HG03175 (cell line): ENCODE measurements at regions not wholly inside any gene's neighbourhood (a gene's known extent, or its start where the extent isn't known, plus 50 kb on each side); places are given as distances from the start of the nearest gene placed in this dataset.

ENCODE experiments used
- ATAC-seq: cut with Tn5 transposase; IDR thresholded peaks from one replicate; pipeline ENCODE4 v1.9.1; 2021; ENCODE audit warnings: mild to moderate bottlenecking, moderate library complexity; ENCODE audit not compliant: unreplicated experiment

DNA sequence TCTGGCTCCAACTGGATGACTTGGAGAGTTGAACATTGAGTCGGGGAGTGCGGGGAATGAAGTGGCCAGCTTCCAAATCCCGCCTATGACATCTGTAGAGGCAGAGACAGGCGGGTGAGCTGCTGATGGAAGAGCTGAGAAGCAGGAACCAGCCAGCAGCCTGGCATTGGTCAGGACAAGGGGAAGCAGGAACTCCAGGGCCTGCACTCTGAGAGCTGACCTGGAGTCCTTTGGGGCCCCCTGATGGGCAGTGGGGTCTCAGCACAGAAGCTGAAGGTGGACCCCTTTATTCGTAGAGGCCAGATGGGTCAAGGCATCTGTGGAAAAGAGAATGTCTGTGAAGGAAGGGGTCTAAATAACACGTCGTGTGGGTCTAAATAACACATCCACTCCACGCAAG lies 57.0 kb downstream of the SEC61G start:
- ATAC-seq = no peak

DNA sequence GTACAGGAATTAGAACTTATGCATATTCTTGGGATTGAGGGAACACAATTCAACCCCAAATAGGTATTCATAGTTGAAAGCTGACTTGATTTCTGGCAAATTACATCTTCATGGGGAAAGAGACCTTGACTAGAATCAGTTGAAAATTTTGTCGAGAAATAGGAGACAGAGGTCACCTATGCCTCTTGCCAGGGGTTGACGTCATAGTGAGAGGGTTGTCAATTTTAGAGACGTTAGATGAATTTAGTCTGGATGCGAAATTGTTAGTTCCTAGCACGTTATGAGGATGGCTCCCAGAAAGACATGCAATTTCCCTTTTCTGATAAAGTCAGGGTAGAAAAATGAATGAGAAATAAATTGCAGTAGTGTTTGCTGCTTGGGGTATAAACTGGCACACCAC lies 59.3 kb downstream of the SEC61G start:
- no peak for ATAC-seq

DNA sequence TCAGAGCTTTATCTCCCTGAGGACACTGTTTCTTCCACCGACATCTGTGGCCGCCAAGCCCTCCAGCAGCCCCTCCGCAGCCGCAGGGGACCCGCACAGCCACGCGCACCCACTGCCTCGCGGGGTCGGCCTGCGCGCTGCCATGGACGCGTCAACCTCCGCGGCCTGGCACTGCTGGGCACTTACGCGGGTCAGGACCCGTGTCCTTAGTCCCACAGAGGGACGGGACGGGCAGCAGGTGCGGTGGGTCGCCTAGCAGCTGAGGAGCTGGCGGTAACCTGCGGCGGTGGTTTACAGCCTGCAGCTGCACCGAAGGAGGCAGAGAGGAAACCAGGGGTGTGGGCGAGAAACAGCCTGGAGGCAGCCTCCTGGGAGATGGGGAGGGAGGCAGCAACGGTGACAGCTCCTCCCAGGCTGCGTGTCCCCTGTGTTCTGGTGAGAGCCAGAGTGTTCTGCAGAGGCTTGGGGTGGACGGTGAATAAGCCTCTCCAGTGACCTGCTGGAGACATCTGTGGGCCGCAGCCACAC lies 61.3 kb downstream of the SEC61G start:
- ATAC-seq = no peak

DNA sequence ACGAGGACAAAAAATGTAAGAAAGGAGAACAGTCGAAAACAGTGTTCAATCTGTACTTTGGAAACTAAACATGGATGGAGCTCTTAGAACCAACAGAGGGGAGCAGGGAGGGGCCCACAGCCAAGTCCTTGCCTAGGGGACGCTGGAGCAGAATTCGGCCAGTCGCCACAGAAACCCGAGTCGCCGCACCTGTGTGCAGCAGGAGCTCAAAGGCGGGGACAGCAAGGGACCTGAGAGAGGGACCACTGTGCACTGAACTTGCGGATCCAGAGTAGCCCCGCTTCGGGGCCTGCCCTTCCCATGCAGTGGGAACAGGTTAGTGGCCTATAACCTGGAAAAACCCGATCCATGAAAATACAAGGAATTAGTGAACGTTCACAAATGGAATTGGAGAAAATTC lies 68.1 kb downstream of the SEC61G start:
- no peak for ATAC-seq

DNA sequence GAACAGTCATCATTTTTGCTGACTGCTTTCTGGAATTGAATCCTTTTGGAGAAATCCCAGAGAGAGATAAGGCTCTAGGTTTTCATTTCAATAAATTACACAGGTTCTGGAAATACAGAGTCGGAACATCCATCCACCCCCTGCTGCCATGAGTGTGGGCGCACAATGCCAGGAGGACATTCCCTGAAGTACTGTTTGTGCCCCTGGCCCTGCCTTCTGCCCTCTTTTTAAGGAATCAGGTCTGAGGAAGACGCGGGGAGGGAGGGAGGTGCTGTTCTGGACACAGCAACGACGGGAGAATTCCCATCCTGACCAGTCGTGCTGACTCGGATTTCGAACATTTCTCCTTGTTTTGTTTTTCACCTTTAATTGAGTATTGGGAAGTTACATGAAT lies 69.0 kb downstream of the SEC61G start:
- no peak for ATAC-seq

DNA sequence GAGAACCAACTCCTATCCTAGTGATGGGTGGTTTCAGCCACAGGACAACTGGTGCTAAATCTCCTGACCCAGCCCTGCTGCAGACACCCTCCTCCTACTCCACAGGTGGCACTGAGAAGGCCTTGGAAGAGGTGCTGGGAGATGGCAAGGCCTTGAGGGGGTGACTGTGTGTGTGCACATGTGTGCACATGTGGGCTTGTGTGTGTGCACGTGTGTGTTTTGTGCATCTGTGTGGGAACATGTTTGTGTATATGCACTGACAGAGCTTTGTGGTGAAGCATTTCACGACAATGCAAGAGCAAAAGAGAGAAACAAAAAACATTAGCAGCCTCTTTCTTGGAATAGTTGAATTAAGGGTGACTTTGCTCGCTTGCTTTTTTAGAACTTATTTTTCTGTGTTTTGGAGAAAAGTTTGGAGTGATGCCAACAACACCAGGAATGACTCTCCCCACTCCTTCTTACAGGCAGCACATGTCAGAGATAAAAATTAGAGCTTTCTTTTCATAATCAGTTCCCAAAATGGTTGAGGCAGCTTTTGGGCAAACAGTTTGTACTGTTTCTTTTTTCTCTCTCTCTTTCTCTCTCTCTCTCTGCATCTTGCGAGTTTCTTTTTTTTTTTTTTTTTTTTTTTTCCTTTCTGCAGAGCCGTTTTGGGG lies 69.5 kb downstream of the SEC61G start:
- ATAC-seq = no peak

DNA sequence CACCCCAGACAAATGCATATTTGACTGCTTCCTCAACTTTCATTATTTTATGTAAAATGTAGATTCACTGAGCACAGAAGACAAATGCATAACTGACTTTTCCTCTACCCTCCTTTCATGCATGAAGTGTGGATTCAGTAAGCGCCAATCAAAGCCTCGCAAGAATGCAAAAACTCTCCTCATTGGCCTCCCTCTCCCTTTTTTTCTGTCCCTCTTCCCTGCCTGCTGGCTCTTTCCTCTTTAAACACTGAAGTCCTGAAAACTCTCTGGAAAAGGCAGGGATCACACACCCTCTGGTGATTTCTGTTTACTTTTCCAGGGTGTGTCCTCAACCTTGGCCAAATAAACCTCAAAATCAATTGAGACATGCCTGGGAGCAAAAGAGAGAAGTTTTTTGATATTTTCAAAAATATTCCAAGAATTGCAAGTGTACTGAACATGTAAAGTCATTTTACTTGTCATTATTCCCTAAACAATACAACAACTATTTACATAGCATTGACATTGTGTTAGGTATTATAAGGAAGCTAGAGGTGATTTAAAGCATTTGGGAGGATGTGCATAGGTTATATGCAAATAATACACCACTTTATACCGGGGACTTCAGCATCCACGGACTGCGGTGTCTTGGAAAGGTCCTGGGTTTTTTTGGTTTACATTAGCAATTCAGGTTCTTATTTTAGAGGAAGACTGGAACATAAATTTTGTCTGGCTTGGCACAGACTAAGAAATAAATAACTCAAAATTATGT lies 71.4 kb downstream of the SEC61G start:
- ATAC-seq = no peak

DNA sequence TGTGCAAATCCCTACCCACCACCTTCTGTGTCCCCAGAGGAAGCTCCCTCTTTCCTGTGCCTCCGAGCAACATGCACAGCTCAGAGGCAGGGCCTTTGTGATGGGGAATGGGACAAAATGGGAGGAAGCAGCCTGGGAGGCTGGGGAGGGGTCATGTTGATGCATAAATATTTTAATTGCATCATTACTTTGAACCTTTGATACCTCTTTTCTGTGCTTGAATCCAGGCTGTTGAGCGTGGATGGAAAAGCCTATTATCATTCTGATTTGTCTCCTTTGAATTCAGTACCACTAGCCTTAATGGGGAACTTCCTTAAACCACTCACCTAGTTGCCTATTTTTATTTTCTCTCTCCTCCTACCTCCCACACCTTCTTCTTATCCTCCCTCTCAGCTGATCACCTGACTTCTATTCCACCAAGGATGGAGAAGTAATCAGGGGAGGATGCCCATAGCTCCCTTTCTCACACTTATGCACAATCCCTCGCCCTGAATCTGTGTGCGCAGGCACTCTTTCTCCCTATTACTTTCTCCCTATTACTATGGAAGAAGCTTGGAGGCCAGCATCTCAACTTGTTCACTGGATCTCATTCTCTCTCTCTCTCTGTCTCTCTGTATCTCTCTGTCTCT lies 78.5 kb downstream of the SEC61G start:
- ATAC-seq = no peak

DNA sequence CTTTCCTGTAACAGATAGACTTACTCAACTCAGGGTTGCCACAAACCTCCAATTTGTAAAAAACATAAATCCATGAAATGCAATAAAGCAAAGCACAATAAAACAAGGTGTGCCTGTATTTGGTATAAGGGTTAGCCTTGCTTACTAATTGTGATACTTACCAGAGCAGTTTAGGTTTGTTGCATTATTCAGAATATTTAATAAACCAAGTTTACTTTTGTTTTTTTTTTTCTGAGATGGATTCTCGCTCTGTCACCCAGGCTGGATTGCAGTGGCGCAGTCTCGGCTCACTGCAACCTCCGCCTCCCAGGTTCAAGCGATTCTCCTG lies 79.6 kb downstream of the SEC61G start:
- ATAC-seq = no peak

DNA sequence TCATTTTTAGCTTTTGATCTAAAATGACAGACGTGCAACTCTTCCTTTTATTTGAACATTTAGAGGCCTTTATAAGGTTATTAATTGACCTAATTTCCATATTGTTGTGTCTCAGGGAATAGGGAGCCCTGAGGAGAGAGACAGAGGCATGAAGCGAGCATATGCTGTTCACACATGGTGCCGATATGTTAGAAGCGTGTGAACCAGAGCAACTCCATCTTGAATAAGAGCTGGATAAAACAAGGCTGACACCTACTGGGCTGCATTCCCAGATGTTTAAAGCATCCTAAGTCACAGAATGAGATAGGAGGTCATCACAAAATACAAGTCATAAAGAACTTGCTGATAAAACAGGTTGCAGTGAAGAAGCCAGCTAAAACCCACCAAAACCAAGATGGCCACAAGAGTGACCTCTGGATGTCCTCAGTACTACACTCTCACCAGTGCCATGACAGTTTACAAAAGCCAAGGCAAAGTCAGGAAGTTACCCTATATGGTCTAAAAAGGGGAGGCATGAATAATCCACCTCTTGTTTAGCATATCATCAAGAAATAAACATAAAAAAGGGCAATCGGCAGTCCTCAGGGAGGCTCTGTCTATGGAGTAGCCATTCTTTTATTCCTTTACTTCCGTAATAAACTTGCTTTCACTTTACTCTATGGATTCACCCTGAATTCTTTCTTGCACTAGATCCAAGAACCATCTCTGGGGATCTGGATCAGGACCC lies 80.1 kb downstream of the SEC61G start:
- no peak for ATAC-seq

DNA sequence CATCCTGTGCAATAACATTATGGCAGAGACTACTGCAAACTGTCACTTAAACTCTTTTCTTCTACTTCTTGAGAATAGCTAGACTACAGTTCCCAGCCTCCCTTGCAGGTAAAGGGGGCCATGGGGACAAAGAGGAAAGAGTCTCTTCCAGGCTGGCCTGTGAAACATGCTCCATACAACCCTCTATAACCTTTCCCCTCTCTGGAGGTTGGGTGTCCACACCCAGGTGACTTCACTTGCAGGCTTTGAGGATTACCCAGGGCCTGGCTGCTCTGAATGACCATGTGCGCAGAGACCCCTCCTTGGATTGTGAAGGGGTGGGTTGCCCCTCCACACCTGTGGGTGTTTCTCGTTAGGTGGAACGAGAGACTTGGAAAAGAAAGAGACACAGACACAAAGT lies 84.1 kb downstream of the SEC61G start:
- ATAC-seq = no peak

DNA sequence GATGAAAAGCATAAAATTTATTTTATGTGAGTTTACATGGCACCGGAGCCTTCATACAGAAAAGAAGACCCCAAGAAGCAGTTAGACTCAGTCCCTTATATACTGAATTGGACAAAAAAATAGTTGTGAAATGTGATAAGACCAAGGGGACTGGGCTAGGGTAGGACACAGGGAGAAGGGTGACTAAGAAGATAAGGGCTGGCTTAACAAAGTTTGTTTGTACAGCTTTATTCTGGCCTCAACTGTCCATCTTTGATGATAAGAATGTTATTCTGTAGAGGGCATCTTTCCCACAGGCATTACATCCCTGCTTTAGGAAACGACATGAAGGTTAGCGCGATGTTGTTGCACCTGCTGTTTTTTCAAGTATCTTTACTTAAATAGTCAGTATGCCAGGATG lies 86.5 kb downstream of the SEC61G start:
- ATAC-seq = no peak

DNA sequence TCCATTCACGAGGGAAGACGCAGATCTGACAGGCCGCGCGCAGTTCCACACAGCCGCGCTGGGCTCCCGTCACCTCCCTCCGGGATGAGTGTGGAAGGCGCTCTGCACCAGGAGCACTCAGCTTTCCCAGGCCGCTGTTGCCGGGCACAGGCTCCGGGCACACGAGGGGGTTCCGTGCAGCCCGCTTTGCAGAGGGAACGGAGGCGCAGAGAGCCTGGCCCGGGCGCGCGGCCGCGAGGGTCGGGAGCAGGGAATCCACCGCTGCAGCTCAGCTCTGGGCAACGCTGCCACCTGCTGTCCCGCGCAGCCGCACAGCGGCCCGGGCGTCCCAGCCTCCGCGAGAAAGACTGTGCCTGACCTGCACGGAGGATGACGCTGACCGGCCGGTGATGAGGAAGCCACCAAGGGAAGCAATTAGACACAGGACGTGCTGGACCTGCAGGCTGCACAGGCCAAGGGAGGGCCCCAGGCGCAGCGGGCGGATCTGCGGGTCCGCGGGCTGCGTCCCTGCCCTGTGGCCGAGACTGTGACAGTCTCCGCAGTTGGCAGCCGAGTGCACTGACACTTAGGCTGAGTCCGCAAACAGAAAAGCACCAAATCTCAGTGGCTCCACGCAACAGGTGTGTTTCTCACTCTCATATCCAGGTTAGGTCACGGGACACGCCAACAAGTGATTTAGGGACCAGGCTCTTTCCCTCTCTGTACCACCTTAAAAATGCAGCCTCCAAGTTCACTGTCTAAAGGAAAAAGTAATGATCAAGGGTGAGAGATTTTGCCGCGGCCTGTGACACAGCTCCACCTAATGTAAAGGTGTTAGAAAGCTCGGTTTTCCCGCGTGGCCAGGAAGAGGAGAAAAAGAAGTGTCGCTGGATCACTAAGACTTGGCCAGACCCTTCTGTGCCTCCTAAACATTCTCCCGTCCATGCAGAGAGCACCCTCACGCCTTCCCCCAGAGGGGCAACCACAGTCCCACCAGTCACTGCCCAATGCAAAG lies 94.5 kb downstream of the SEC61G start:
- peak; percentile 72 for ATAC-seq

DNA sequence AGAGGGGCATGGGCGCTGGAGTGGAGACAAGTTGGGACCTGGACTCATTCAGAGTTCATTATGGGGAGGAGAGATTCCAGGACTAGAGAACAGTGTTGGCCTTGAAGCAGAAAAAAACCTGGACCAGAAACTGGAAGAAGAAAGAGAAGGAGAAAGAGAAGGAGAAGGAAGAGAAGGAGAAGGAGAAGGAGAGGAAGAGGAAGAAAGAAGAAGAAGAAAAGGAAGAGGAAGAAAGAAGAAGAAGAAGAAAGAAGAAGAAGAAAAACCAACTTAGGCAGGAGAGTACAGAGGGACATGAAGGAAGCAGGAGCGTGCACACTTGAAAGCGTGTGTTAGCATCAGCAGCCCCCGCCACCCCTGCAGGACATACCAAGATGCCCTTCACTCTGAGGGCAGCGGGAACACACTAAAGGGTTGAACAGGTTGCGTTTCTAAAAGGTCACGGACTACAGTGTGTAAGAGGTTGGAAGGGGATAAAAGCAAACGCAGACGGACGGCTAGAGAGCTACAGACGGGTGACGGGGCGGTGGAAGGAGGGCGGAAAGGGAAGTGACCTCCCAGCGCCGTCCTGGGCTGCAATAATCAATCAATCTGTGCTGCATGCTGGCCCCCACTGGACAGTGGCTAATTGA lies 95.3 kb downstream of the SEC61G start:
- peak; percentile 25 for ATAC-seq

DNA sequence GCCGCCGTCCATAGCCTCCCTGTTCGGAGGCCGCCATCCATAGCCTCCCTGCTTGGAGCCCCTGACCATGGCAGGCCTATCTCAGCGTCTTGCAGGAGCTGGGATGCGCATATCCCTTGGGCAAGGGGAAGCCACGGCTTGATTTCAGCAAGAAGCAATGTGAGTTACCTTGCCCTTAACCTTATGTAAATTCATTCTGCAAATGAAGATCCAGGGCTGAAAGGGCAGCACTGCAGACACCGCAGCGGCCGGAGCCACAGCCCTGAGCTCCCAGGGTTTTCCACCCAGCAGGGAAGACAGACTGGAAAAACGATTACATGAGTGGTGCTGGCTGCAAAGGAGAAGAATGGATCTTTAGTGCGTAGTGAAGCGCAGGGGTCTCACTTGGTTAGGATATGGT lies 95.8 kb downstream of the SEC61G start:
- ATAC-seq = no peak

DNA sequence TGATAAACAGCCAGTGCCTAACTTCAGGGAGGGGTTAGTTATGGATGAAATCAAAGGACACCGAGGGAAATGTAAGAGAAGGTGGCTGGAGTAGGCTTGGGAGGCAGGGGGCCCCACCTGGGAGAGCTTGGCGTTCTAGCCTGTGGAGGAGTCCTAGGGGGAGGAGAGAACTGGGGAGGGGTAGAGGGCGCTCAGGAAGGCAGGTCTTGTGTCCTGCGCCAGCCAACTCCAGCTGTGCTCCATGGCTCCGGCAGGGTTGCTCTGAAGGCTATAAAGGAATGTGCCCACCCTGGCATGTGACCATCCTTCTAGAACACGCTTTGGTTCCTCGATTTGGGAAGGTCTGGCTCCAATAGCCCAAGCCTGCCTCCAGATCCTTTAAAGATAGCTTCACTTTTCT lies 96.3 kb downstream of the SEC61G start:
- no peak for ATAC-seq

DNA sequence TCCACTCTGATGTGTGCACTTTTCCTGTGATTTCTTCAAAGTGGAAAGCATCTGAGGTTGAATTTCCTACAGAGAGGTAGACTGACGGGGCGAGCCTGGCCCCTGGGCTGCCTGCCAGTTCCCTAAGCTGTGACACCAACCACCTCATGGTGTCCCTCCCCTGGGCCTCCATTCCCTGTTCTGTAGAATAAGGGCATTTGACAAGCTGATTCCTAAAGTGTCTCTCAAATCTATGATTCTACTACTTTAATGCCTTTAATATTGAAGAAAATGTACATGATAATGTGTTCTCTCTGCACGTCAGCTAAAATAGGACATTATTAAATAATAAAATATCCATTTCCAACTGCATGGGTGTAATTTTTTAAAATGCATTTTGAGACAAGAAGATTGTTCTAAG lies 105.1 kb downstream of the SEC61G start:
- ATAC-seq = no peak

DNA sequence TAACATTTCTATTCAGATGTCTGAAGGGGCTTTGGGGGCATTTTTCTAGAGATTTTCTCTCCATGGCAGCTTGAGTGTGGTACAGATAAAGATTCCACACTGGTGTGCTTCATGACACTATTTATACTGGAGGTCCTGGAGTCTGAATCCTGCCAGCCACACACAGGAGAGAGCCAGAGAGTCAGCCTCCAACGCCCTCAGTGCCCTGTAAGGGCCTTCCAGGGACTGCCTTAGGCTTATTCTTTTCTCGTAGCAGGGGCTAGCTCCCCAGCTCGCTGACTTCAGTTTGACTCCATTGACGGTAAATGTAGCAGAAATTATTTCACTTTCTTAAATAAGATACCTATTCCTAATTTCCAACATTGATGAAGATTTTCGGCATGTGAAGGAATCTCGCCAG lies 100.9 kb downstream of the VSTM2A start:
- no peak for ATAC-seq

DNA sequence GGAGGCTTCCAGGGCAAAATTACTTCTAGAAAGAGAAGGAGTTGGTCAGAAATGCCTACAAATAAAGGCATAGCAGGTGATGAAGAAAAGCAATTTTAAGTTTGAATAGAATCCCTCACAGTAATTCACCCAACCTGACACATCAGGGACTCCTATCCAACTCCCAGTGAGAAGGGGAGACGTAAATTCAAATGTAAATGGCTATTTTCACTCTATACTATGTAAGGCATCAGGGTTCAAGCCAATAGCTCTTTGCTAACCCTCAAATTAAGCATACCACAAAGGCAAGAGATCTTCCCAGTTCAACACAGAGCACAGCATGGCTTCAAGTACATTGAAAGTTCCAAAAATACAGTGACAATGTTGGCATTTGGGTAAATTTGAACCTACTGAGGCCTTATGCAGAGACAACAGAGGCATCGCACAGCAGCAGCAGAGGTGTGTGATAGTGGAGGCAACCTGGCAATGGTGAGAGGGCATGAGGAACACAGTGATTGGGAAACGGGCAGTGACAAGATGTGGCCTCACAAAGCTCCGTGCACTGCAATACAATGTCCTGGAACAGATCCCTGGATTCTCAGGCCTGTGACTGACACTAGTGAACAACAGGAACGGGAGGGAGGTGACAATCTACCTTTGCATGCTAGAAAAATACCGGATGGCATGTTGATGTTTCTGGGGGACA lies 95.7 kb downstream of the VSTM2A start:
- ATAC-seq = no peak
